NCI-H1092 treated with DMSO at 0.1 percent for 48 hours (cell line): ENCODE measurements at regions not wholly inside any gene's neighbourhood (a gene's known extent, or its start where the extent isn't known, plus 50 kb on each side); places are given as distances from the start of the nearest gene placed in this dataset.

Experiments
- DNase-seq: peaks from one replicate; lab custom pipeline; 2025; lab: John Stamatoyannopoulos, UW

GRCh38 chr6:139514819-139515218 is 140.4 kb upstream of the CITED2 start:
- no peak for DNase-seq

GRCh38 chr6:139510040-139510790 is 135.8 kb upstream of the CITED2 start:
- DNase-seq: no peak

- DNase-seq: no peak
Observed at GRCh38 chr6:139509167-139509566, 134.7 kb upstream of the CITED2 start.

- no peak for DNase-seq
Observed at GRCh38 chr6:139508576-139508975, 134.1 kb upstream of the CITED2 start.

- no peak for DNase-seq
Observed at GRCh38 chr6:139508023-139508422, 133.6 kb upstream of the CITED2 start.

GRCh38 chr6:139500977-139501376 is 126.5 kb upstream of the CITED2 start:
- DNase-seq: no peak

GRCh38 chr6:139498715-139499114 is 124.3 kb upstream of the CITED2 start:
- no peak for DNase-seq

- DNase-seq: no peak
Observed at GRCh38 chr6:139497345-139497961, 123.0 kb upstream of the CITED2 start.

GRCh38 chr6:139496654-139497344 is 122.4 kb upstream of the CITED2 start:
- no peak for DNase-seq

- DNase-seq: no peak
Observed at GRCh38 chr6:139494376-139494990, 120.0 kb upstream of the CITED2 start.

GRCh38 chr6:139490482-139490881 is 116.0 kb upstream of the CITED2 start:
- no peak for DNase-seq

- DNase-seq: no peak
Observed at GRCh38 chr6:139486476-139486799, 112.0 kb upstream of the CITED2 start.

- DNase-seq: no peak
Observed at GRCh38 chr6:139485742-139486475, 111.5 kb upstream of the CITED2 start.

GRCh38 chr6:139485185-139485584 is 110.7 kb upstream of the CITED2 start:
- no peak for DNase-seq

- DNase-seq: no peak
Observed at GRCh38 chr6:139483079-139483478, 108.6 kb upstream of the CITED2 start.

GRCh38 chr6:139482287-139482686 is 107.8 kb upstream of the CITED2 start:
- no peak for DNase-seq

- no peak for DNase-seq
Observed at GRCh38 chr6:139480356-139481165, 106.1 kb upstream of the CITED2 start.

- DNase-seq: no peak
Observed at GRCh38 chr6:139479433-139480222, 105.2 kb upstream of the CITED2 start.

- no peak for DNase-seq
Observed at GRCh38 chr6:139475646-139476045, 101.2 kb upstream of the CITED2 start.

- DNase-seq: no peak
Observed at GRCh38 chr6:139475241-139475640, 100.8 kb upstream of the CITED2 start.
